ENCODE measurements at regions not wholly inside any gene's neighbourhood (a gene's known extent, or its start where the extent isn't known, plus 50 kb on each side); places are given as distances from the start of the nearest gene placed in this dataset.
A peak's percentile ranks its signal among the peaks of the same experiment; 100 is the strongest.

GRCh38 chr7:25360451-25360850 lies 132.2 kb upstream of the NPVF start:
- no peak for DNase-seq (ENCODE audit: low read depth in 2 of 2)

GRCh38 chr7:25361387-25361786 lies 133.1 kb upstream of the NPVF start:
- DNase-seq (ENCODE audit: low read depth in 2 of 2): no peak

- no peak for DNase-seq (ENCODE audit: low read depth in 2 of 2)
These were observed 133.6 kb upstream of the NPVF start for GRCh38 chr7:25361863-25362262.

GRCh38 chr7:25368599-25369201 lies 140.4 kb upstream of the NPVF start:
- no peak for DNase-seq (ENCODE audit: low read depth in 2 of 2)

- no peak for DNase-seq (ENCODE audit: low read depth in 2 of 2)
These were observed 141.5 kb upstream of the NPVF start for GRCh38 chr7:25369786-25370185.

- DNase-seq (ENCODE audit: low read depth in 2 of 2): no peak
These were observed 143.7 kb upstream of the NPVF start for GRCh38 chr7:25371972-25372371.

GRCh38 chr7:25375805-25376600 lies 147.7 kb upstream of the NPVF start:
- DNase-seq (ENCODE audit: low read depth in 2 of 2): no peak

- no peak for DNase-seq (ENCODE audit: low read depth in 2 of 2)
These were observed 151.3 kb upstream of the NPVF start for GRCh38 chr7:25379351-25380300.

GRCh38 chr7:25381818-25382589 lies 153.7 kb upstream of the NPVF start:
- DNase-seq (ENCODE audit: low read depth in 2 of 2): no peak

GRCh38 chr7:25382869-25383268 lies 154.6 kb upstream of the NPVF start:
- no peak for DNase-seq (ENCODE audit: low read depth in 2 of 2)

- no peak for DNase-seq (ENCODE audit: low read depth in 2 of 2)
These were observed 155.1 kb upstream of the NPVF start for GRCh38 chr7:25383402-25383801.

GRCh38 chr7:25384788-25385505 lies 156.7 kb upstream of the NPVF start:
- no peak for DNase-seq (ENCODE audit: low read depth in 2 of 2)

- no peak for DNase-seq (ENCODE audit: low read depth in 2 of 2)
These were observed 157.3 kb upstream of the NPVF start for GRCh38 chr7:25385506-25386136.

- no peak for DNase-seq (ENCODE audit: low read depth in 2 of 2)
These were observed 158.0 kb upstream of the NPVF start for GRCh38 chr7:25386311-25386744.

- no peak for DNase-seq (ENCODE audit: low read depth in 2 of 2)
These were observed 160.4 kb upstream of the NPVF start for GRCh38 chr7:25388681-25389080.

GRCh38 chr7:25389489-25390106 lies 161.3 kb upstream of the NPVF start:
- peak; percentile 18 to 19 for DNase-seq (ENCODE audit: low read depth in 2 of 2)

- no peak for DNase-seq (ENCODE audit: low read depth in 2 of 2)
These were observed 163.1 kb upstream of the NPVF start for GRCh38 chr7:25391295-25391861.

- DNase-seq (ENCODE audit: low read depth in 2 of 2): no peak
These were observed 163.8 kb upstream of the NPVF start for GRCh38 chr7:25391961-25392587.

Data from fibroblast of skin of left biceps (primary cell).